PFSK-1 (cell line): ENCODE measurements at regions not wholly inside any gene's neighbourhood (a gene's known extent, or its start where the extent isn't known, plus 50 kb on each side); places are given as distances from the start of the nearest gene placed in this dataset.

ENCODE experiments used
- FOXP2 ChIP-seq: optimal IDR thresholded peaks from 2 replicates; pipeline ENCODE3; 2011; ENCODE audit warnings: borderline replicate concordance, control low read depth, inconsistent platforms; ENCODE audit not compliant: insufficient read depth; ENCODE audit errors: extremely low read length, extremely low read depth
- POLR2AphosphoS5 ChIP-seq: IDR thresholded peaks from 2 replicates; pipeline ENCODE4 v1.6.1; 2012; ENCODE audit warnings: low read depth, mild to moderate bottlenecking, control low read depth, low read length, moderate library complexity
- SIN3A ChIP-seq: IDR thresholded peaks from 2 replicates; pipeline ENCODE4 v1.6.1; 2012; ENCODE audit warnings: mild to moderate bottlenecking, low read length, moderate library complexity, borderline replicate concordance; ENCODE audit not compliant: insufficient read depth
- TAF1 ChIP-seq: IDR thresholded peaks from 2 replicates; pipeline ENCODE4 v1.6.1; 2012; ENCODE audit warnings: low read length, control low read depth, borderline replicate concordance; ENCODE audit not compliant: insufficient read depth
- TF ChIP-seq, protein P1 (sequence below), 2 experiments: IDR thresholded peaks; 2 replicates each; pipeline versions ENCODE4 v1.6.1 to v1.8.0; 2011 to 2012; ENCODE audit warnings: low read depth in 2 of 2, low read length in 2 of 2, control low read depth in 1 of 2, inconsistent platforms in 1 of 2, mild to moderate bottlenecking in 1 of 2, moderate library complexity in 1 of 2; ENCODE audit not compliant: insufficient read depth in 1 of 2

DNA sequence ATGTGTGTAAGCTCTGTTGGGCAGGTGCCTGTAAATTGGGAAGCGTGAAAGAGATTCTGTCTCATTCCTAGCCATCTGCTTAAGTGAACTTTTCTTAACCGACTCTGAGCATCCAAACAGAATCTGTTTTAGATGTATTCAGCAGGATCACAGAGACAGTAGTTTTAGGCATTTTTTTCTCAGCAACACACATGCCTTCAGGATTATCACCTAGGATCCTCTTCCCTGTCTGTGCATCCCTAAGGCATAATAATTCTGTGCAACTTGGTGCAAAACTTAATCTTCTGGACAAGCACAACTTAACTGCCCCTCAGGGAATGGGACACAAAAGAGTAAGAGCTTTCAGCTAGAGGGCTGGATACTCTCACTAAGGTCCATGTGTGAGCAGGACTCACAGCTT lies 284.8 kb downstream of the C7orf25 start:
- TF ChIP-seq FOXP2 (no peak), TAF1 (no peak), POLR2AphosphoS5 (no peak), SIN3A (no peak)
- TF ChIP-seq, protein P1, sequence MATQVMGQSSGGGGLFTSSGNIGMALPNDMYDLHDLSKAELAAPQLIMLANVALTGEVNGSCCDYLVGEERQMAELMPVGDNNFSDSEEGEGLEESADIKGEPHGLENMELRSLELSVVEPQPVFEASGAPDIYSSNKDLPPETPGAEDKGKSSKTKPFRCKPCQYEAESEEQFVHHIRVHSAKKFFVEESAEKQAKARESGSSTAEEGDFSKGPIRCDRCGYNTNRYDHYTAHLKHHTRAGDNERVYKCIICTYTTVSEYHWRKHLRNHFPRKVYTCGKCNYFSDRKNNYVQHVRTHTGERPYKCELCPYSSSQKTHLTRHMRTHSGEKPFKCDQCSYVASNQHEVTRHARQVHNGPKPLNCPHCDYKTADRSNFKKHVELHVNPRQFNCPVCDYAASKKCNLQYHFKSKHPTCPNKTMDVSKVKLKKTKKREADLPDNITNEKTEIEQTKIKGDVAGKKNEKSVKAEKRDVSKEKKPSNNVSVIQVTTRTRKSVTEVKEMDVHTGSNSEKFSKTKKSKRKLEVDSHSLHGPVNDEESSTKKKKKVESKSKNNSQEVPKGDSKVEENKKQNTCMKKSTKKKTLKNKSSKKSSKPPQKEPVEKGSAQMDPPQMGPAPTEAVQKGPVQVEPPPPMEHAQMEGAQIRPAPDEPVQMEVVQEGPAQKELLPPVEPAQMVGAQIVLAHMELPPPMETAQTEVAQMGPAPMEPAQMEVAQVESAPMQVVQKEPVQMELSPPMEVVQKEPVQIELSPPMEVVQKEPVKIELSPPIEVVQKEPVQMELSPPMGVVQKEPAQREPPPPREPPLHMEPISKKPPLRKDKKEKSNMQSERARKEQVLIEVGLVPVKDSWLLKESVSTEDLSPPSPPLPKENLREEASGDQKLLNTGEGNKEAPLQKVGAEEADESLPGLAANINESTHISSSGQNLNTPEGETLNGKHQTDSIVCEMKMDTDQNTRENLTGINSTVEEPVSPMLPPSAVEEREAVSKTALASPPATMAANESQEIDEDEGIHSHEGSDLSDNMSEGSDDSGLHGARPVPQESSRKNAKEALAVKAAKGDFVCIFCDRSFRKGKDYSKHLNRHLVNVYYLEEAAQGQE (IDR thresholded peaks at IDR 0.05; ENCODE audit: insufficient read depth in 1 of 2, low read depth in 2 of 2, low read length in 2 of 2): no peak

DNA sequence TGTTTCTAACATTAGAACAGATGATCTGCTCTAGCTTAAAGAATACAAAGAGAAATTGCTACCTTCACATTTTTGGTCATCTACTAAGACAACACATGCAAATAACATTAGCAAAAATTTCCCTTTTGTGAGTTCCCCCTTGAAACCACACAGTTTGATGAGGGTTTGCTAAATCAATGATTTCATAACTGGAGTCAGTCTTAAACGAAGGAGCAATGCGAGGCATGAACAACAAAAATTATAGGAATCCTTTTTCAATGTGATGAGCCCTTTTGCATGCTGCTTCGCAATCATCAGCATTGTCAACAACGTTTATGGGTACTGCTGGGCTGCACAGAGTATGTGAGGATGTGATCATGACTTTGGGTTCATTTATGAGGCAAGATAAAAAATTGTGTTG lies 286.4 kb downstream of the C7orf25 start:
- no peak for TF ChIP-seq POLR2AphosphoS5

DNA sequence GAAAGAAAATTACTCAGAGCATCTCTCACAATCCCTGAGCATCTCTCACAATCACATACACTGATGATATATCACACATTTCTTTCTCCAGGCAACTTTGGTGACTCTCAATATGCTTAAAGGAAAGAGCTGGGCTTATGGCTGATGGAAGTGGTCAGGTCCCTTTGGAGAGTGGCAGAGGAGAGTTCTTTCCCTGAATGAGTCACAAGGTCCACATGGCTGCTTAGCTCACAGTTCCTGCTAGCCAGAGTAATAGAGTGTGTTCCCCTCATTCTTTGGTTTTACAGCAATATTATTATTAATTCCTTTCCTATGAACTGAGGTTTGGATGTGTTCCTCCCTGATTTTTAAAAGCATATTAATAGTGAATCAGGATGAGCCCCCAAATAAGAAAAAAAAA lies 287.4 kb downstream of the C7orf25 start:
- TF ChIP-seq, protein P1 (IDR thresholded peaks at IDR 0.05; ENCODE audit: insufficient read depth in 1 of 2, low read depth in 2 of 2, low read length in 2 of 2): no peak
- TF ChIP-seq TAF1 (no peak), SIN3A (no peak), POLR2AphosphoS5 (no peak), FOXP2 (no peak)

DNA sequence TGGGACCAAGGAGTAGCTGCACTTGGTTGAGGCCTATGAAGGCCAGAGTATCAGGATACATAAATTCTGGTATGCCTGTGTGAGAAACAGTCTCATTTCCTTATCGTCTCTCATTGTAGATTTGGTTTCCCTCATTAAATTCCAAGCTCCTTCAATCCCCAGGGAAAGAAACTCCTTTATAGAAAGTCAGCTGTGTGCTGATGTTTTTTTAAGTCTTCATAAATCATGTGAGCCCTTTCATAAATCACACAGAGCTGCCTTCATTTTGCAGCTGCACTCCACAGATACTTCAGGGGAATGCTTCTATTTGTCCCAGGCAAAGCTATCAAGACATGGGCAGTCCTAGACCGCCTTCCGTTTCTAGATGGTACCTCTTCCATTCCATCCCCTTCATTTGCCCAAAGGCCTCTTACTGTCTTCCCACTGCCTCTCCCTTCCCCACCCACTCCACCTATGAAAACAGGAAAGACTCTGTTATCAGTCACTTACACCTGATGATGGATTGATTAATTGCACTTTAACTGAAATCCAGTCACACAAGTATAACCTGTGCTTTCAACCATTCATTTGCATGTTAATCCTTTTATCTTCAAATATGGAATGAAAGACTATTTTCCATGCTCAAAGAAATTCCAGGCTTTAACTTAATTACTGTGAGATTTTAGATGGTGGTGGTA lies 290.2 kb downstream of the C7orf25 start:
- no peak for TF ChIP-seq POLR2AphosphoS5
- TF ChIP-seq, protein P1 (IDR thresholded peaks at IDR 0.05; ENCODE audit: insufficient read depth in 1 of 2, low read depth in 2 of 2, low read length in 2 of 2): no peak
- no peak for TF ChIP-seq FOXP2
- no peak for TF ChIP-seq TAF1
- no peak for TF ChIP-seq SIN3A

DNA sequence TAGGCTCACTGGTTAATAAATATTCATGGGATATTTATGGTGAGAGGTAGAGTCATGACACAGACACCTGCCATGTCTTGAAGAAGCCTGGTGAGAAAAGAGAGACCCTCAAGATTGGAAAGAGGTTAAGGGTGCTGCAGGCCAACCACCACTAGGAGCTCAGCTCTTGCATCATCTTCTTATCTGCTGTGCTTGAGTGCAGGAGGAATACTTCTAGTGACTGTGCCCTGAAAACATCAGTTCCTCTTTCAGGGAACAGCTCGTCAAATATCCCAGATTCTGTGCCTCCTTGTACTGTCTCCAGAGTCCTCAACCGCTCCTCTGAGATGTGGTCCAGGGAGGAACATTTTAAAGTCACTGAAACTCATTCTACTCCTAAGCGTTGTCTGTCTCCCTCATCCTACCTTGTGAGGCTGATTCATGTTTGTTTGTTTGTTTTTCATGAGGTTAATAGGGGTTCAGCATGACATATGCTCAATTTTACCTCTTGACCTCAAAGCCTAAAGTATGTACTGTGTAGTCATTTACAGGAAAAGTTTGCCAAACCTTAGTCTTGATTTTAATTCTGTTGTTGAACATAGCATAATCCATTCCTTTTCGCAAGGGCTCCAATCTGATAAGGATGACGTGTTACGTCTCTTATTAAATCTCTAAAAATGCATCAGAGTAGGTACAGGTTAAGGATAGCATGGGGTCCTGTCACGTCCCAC lies 293.1 kb downstream of the C7orf25 start:
- TF ChIP-seq FOXP2: no peak
- TF ChIP-seq TAF1: no peak
- TF ChIP-seq POLR2AphosphoS5: no peak
- TF ChIP-seq, protein P1 (IDR thresholded peaks at IDR 0.05; ENCODE audit: insufficient read depth in 1 of 2, low read depth in 2 of 2, low read length in 2 of 2): no peak
- TF ChIP-seq SIN3A: no peak
